ENCODE measurements at regions not wholly inside any gene's neighbourhood (a gene's known extent, or its start where the extent isn't known, plus 50 kb on each side); places are given as distances from the start of the nearest gene placed in this dataset.

DNA sequence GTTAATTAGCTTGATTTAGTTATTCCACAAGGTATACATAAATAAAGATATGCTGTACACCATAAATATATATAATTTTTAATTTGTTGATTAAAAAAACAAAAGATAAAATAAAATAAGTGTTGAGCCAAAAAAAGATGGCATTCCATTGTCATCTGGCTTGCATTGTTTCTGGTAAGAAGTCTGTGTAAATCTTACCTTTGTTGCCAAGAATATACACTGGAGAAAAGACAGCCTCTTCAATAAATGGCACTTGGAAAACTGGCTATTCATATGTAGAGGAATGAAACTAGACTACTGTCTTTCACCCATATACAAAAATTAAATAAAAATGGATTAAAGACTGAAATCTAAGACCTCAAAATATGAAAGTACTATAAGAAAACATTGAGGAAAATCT is 196.5 kb downstream of the IER5 start:
- TF ChIP-seq, protein P1, sequence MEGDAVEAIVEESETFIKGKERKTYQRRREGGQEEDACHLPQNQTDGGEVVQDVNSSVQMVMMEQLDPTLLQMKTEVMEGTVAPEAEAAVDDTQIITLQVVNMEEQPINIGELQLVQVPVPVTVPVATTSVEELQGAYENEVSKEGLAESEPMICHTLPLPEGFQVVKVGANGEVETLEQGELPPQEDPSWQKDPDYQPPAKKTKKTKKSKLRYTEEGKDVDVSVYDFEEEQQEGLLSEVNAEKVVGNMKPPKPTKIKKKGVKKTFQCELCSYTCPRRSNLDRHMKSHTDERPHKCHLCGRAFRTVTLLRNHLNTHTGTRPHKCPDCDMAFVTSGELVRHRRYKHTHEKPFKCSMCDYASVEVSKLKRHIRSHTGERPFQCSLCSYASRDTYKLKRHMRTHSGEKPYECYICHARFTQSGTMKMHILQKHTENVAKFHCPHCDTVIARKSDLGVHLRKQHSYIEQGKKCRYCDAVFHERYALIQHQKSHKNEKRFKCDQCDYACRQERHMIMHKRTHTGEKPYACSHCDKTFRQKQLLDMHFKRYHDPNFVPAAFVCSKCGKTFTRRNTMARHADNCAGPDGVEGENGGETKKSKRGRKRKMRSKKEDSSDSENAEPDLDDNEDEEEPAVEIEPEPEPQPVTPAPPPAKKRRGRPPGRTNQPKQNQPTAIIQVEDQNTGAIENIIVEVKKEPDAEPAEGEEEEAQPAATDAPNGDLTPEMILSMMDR (IDR thresholded peaks at IDR 0.05): no peak
- TF ChIP-seq POLR2A (IDR thresholded peaks at IDR 0.05) (no peak), POLR2AphosphoS5 (IDR thresholded peaks at IDR 0.05) (no peak), EP300 (IDR thresholded peaks at IDR 0.05) (no peak)

Data from suprapubic skin (tissue), 4 donors.